HEK293 (cell line): ENCODE measurements at regions not wholly inside any gene's neighbourhood (a gene's known extent, or its start where the extent isn't known, plus 50 kb on each side); places are given as distances from the start of the nearest gene placed in this dataset.

Experiments used
- ZBTB7A ChIP-seq: fragments of 450-650 bp; formaldehyde crosslinking; IDR thresholded peaks from 2 replicates; pipeline ENCODE4 v1.5.1; 2016; ENCODE audit warnings: low read depth, missing biosample characterization, missing genetic modification characterization
- ZNF274 ChIP-seq, 2 experiments: fragments of 200-500 bp in 1 of 2; fragments of 450-650 bp in 1 of 2; sonication (Bioruptor generic) in 1 of 2; formaldehyde crosslinking in 1 of 2; IDR thresholded peaks; 2 replicates each; pipeline versions ENCODE4 v1.5.1 to v1.6.1; 2014 to 2016; ENCODE audit warnings: borderline replicate concordance in 1 of 2, inconsistent platforms in 1 of 2, low read length in 1 of 2, missing biosample characterization in 1 of 2, missing genetic modification characterization in 1 of 2
- ZNF610 ChIP-seq: fragments of 450-650 bp; formaldehyde crosslinking; IDR thresholded peaks from 2 replicates; pipeline ENCODE4 v1.5.1; 2016; ENCODE audit warnings: missing biosample characterization, missing genetic modification characterization, borderline replicate concordance
- TF ChIP-seq, protein P1 (sequence below): fragments of 450-650 bp; formaldehyde crosslinking; IDR thresholded peaks from 2 replicates; pipeline ENCODE4 v1.5.1; 2016; ENCODE audit warnings: missing biosample characterization, missing genetic modification characterization

DNA sequence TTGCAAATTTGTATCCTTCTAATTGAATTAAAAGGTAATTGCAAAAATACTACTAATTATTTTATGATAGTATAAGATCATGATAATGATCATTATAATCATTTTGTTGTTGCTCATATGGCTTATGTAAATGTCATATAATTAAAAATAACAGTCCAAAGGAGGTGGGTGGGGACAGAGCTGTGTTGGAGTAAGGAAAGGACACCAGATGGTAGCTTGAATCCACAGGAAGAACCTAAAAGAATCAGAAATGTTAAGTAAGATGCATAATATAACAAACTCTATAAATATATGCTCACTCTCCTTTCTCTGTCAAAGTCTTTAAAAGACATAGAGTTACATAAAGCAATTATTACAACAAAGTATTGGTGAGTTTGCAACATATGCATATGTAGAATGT lies 650.7 kb upstream of the HS6ST1 start:
- TF ChIP-seq ZNF274 (IDR thresholded peaks at IDR 0.05; ENCODE audit: low read length) = no peak
- no peak for TF ChIP-seq ZNF274 (tag by site-specific recombination; IDR thresholded peaks at IDR 0.05; ENCODE audit: borderline replicate concordance)
- TF ChIP-seq ZBTB7A (tag by site-specific recombination) = no peak
- no peak for TF ChIP-seq ZNF610 (tag by site-specific recombination)
- TF ChIP-seq, protein P1, sequence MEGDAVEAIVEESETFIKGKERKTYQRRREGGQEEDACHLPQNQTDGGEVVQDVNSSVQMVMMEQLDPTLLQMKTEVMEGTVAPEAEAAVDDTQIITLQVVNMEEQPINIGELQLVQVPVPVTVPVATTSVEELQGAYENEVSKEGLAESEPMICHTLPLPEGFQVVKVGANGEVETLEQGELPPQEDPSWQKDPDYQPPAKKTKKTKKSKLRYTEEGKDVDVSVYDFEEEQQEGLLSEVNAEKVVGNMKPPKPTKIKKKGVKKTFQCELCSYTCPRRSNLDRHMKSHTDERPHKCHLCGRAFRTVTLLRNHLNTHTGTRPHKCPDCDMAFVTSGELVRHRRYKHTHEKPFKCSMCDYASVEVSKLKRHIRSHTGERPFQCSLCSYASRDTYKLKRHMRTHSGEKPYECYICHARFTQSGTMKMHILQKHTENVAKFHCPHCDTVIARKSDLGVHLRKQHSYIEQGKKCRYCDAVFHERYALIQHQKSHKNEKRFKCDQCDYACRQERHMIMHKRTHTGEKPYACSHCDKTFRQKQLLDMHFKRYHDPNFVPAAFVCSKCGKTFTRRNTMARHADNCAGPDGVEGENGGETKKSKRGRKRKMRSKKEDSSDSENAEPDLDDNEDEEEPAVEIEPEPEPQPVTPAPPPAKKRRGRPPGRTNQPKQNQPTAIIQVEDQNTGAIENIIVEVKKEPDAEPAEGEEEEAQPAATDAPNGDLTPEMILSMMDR (tag by site-specific recombination) = no peak
